B cell (primary cell): ENCODE measurements at regions not wholly inside any gene's neighbourhood (a gene's known extent, or its start where the extent isn't known, plus 50 kb on each side); places are given as distances from the start of the nearest gene placed in this dataset.

ENCODE experiments used
- CTCF ChIP-seq: fragments of 200-600 bp; IDR thresholded peaks from one replicate; pipeline ENCODE4 v1.8.0; 2022; ENCODE audit warnings: antibody characterized with exemption, mild to moderate bottlenecking
- EZH2 ChIP-seq: IDR thresholded peaks from 2 replicates; pipeline ENCODE4 v1.6.1; 2012; ENCODE audit warnings: borderline replicate concordance, low read depth, mild to moderate bottlenecking, moderate library complexity, low read length; ENCODE audit not compliant: insufficient read depth, poor library complexity, severe bottlenecking

- TF ChIP-seq CTCF (no peak), EZH2 (no peak)
These were observed 446.7 kb downstream of the GJA1 start for GRCh38 chr6:121881974-121882667.
